ENCODE measurements at regions not wholly inside any gene's neighbourhood (a gene's known extent, or its start where the extent isn't known, plus 50 kb on each side); places are given as distances from the start of the nearest gene placed in this dataset.

- TF ChIP-seq POLR2A (IDR thresholded peaks at IDR 0.05) (no peak), CTCF (IDR thresholded peaks at IDR 0.05) (no peak), EP300 (IDR thresholded peaks at IDR 0.05) (no peak)
Measured at GRCh38 chr3:65109966-65110500, 422.2 kb upstream of the ADAMTS9 start.

All from ovary (tissue), 3 donors.